OCI-LY1 (cell line): ENCODE measurements at regions not wholly inside any gene's neighbourhood (a gene's known extent, or its start where the extent isn't known, plus 50 kb on each side); places are given as distances from the start of the nearest gene placed in this dataset.

Source experiments
- CTCF ChIP-seq: fragments of 200-600 bp; sonication (generic), shearing (Covaris generic); IDR thresholded peaks from 2 replicates; pipeline ENCODE4 v1.5.1; 2017; ENCODE audit warnings: mild to moderate bottlenecking, antibody characterized with exemption, low read length, moderate library complexity, mixed read lengths
- EZH2 ChIP-seq: fragments of 200-600 bp; sonication (generic), shearing (Covaris generic); IDR thresholded peaks from 2 replicates; pipeline ENCODE4 v1.8.0; 2017; ENCODE audit warnings: borderline replicate concordance, mixed run types, mild to moderate bottlenecking, antibody characterized with exemption, low read length, moderate library complexity, mixed read lengths

- TF ChIP-seq EZH2 (no peak), CTCF (no peak)
These were observed 177.7 kb upstream of the RASSF8 start for GRCh38 chr12:25780771-25781170.
